ENCODE measurements at regions not wholly inside any gene's neighbourhood (a gene's known extent, or its start where the extent isn't known, plus 50 kb on each side); places are given as distances from the start of the nearest gene placed in this dataset.

DNA sequence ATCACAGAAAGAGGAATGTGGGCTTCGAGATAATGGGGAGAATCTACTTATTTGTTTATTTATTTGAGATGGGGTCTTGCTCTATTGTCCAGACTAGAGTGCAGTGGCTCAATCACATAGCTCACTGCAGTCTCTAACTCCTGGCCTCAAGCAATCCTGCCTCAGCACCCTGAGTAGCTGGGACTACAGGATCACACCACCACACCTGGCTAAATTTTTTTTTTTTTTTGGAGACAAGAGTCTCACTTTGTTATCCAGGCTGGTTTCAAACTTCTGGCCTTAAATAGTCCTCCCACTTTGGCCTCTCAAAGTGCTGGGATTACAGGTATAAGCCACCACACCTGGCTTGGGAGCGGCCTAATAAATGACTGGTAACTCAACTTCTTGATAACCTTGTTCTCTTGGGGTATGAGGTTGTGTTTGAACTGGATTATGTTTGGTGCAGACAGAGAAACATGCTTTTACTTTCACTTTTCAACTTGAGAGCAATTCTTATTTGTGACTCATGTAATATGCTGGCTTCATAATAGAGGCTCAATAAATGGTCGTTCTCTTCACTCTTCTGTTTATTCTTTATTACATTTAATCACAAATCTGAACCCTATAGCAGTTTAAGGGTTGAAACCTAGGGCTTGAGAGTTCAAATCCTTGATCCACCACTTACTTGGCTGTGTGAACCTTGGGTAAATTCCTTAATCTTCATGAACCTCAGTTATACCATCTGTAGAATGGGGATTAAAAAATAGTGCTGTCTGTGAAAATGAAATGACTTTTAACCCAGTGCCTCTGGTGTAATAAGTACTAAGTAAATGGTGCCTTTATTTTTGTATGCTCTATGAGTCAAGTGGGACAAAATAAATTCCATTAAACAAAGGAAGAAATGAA lies 129.1 kb upstream of the HS3ST2 start:
- no peaks in the 10 kb centered on the region for H3K4me1 Mint-ChIP-seq (ENCODE audit: low read depth, unreplicated experiment)
- no peak overlapping the region for H3K4me3 ChIP-seq (ENCODE audit: low read depth, low read length)
- ChIA-PET CTCF (interaction anchor here (0.7 kb wide), 1 partner anchor 9 kb away, joined by 3 read pairs; no protein-coding TSS in a partner anchor), POLR2A (no interaction called here)
- TF ChIP-seq, protein P1, sequence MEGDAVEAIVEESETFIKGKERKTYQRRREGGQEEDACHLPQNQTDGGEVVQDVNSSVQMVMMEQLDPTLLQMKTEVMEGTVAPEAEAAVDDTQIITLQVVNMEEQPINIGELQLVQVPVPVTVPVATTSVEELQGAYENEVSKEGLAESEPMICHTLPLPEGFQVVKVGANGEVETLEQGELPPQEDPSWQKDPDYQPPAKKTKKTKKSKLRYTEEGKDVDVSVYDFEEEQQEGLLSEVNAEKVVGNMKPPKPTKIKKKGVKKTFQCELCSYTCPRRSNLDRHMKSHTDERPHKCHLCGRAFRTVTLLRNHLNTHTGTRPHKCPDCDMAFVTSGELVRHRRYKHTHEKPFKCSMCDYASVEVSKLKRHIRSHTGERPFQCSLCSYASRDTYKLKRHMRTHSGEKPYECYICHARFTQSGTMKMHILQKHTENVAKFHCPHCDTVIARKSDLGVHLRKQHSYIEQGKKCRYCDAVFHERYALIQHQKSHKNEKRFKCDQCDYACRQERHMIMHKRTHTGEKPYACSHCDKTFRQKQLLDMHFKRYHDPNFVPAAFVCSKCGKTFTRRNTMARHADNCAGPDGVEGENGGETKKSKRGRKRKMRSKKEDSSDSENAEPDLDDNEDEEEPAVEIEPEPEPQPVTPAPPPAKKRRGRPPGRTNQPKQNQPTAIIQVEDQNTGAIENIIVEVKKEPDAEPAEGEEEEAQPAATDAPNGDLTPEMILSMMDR (IDR thresholded peaks at IDR 0.05; ENCODE audit: insufficient read depth in 1 of 2, low read depth in 1 of 2, low read length in 1 of 2, severe bottlenecking in 1 of 2, unreplicated experiment in 1 of 2): no peak
- H3K27me3 ChIP-seq (replicated peaks; ENCODE audit: control insufficient read depth, insufficient read depth, low read length): no peaks in the 10 kb centered on the region
- H3K4me3 Mint-ChIP-seq (ENCODE audit: unreplicated experiment): no peak overlapping the region
- no peaks in the 10 kb centered on the region for H3K27me3 Mint-ChIP-seq (ENCODE audit: insufficient read depth, unreplicated experiment)
- H3K4me1 ChIP-seq: 0 out of 2 replicates have a peak, but pooled peaks cover 5% of the 10 kb centered on the region
- intact Hi-C loops (cut with micrococcal nuclease; ENCODE audit: unreplicated experiment): no loop called here
- BruUV-seq (replicated peaks): no TSS peak
- no peaks in the 10 kb centered on the region for H3K36me3 ChIP-seq (ENCODE audit: control insufficient read depth, insufficient read depth, low read length)
- H3K9me3 ChIP-seq: peaks cover 15% of the 10 kb centered on the region
- H3K9me3 Mint-ChIP-seq (ENCODE audit: unreplicated experiment): no peaks in the 10 kb centered on the region
- DNase-seq: no peak
- no peaks in the 10 kb centered on the region for H3K36me3 Mint-ChIP-seq (ENCODE audit: insufficient read depth, unreplicated experiment)
- H3K27ac Mint-ChIP-seq (ENCODE audit: unreplicated experiment): no peak overlapping the region

DNA sequence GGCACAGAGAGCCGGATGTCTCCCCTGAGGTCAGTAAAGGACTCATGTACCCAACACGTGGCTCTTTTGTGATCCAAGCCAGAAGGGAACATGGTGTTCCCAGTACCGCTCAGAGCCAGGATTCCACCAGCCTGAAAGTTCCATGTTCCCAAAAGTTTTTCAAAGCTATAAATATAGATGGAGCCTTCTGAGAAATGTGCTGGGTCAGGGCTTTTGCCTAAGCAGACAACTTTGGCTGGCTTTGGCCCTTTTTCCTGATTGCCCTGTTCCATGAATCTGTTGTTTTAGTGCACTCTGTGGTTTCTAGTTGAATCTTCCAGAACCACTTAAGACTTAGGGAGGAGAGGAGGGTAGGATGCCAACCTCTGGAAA lies 128.5 kb upstream of the HS3ST2 start:
- DNase-seq: no peak
- Mint-ChIP-seq H3K9me3 (ENCODE audit: unreplicated experiment) (no peaks in the 10 kb centered on the region), H3K4me3 (ENCODE audit: unreplicated experiment) (no peak overlapping the region), H3K27me3 (ENCODE audit: insufficient read depth, unreplicated experiment) (no peaks in the 10 kb centered on the region), H3K4me1 (ENCODE audit: low read depth, unreplicated experiment) (no peaks in the 10 kb centered on the region), H3K36me3 (ENCODE audit: insufficient read depth, unreplicated experiment) (no peaks in the 10 kb centered on the region), H3K27ac (ENCODE audit: unreplicated experiment) (no peak overlapping the region)
- BruUV-seq (replicated peaks): no TSS peak
- intact Hi-C loops (cut with micrococcal nuclease; ENCODE audit: unreplicated experiment): no loop called here
- TF ChIP-seq, protein P1 (IDR thresholded peaks at IDR 0.05; ENCODE audit: insufficient read depth in 1 of 2, low read depth in 1 of 2, low read length in 1 of 2, severe bottlenecking in 1 of 2, unreplicated experiment in 1 of 2): no peak
- Histone ChIP-seq H3K4me3 (ENCODE audit: low read depth, low read length) (no peak overlapping the region), H3K27me3 (replicated peaks; ENCODE audit: control insufficient read depth, insufficient read depth, low read length) (no peaks in the 10 kb centered on the region), H3K9me3 (peaks cover 16% of the 10 kb centered on the region), H3K4me1 (0 out of 2 replicates have a peak, but pooled peaks cover 4% of the 10 kb centered on the region), H3K36me3 (ENCODE audit: control insufficient read depth, insufficient read depth, low read length) (no peaks in the 10 kb centered on the region)
- POLR2A ChIA-PET: no interaction called here
- CTCF ChIA-PET: interaction anchor here (0.7 kb wide), 1 partner anchor 9 kb away, joined by 3 read pairs; no protein-coding TSS in a partner anchor

DNA sequence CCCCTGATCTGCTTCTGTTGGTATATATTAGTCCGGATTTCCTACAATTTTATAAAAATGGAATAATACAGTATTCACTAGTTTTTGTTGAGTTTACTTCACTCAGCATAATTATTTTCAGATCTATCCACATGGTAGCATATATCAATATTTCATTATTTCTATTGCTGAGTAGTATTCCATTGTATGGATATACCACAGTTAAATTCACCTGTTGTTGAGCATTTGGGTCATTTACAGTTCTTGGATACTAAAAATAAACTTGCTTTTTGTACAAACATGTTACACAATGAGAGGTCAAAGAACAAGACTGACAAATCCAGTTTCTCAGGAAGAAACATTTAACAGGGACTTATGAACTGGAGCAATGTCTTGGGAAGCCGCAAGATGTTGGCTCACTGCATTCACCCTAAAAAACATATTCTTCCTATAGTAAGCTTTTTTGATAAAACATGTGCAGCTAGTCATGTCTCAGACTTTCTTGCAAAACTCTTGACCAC lies 126.9 kb upstream of the HS3ST2 start:
- Histone ChIP-seq H3K4me1 (no peaks in the 10 kb centered on the region), H3K9me3 (peaks cover 16% of the 10 kb centered on the region), H3K27me3 (replicated peaks; ENCODE audit: control insufficient read depth, insufficient read depth, low read length) (no peaks in the 10 kb centered on the region), H3K36me3 (ENCODE audit: control insufficient read depth, insufficient read depth, low read length) (no peaks in the 10 kb centered on the region), H3K4me3 (ENCODE audit: low read depth, low read length) (no peak overlapping the region)
- ChIA-PET POLR2A (no interaction called here), CTCF (no interaction called here)
- no peaks in the 10 kb centered on the region for H3K36me3 Mint-ChIP-seq (ENCODE audit: insufficient read depth, unreplicated experiment)
- no peaks in the 10 kb centered on the region for H3K9me3 Mint-ChIP-seq (ENCODE audit: unreplicated experiment)
- DNase-seq: no peak
- intact Hi-C loops (cut with micrococcal nuclease; ENCODE audit: unreplicated experiment): no loop called here
- no peak overlapping the region for H3K4me3 Mint-ChIP-seq (ENCODE audit: unreplicated experiment)
- TF ChIP-seq, protein P1 (IDR thresholded peaks at IDR 0.05; ENCODE audit: insufficient read depth in 1 of 2, low read depth in 1 of 2, low read length in 1 of 2, severe bottlenecking in 1 of 2, unreplicated experiment in 1 of 2): no peak
- H3K27ac Mint-ChIP-seq (ENCODE audit: unreplicated experiment): no peak overlapping the region
- H3K4me1 Mint-ChIP-seq (ENCODE audit: low read depth, unreplicated experiment): no peaks in the 10 kb centered on the region
- no peaks in the 10 kb centered on the region for H3K27me3 Mint-ChIP-seq (ENCODE audit: insufficient read depth, unreplicated experiment)
- no TSS peak for BruUV-seq (replicated peaks)

All from Caco-2 (cell line).